IgD-negative memory B cell (primary cell): ENCODE measurements at regions not wholly inside any gene's neighbourhood (a gene's known extent, or its start where the extent isn't known, plus 50 kb on each side); places are given as distances from the start of the nearest gene placed in this dataset.
"Not testable (repeated sequence)": the region's sequence is repeated elsewhere in the genome, so short reads cannot be mapped to it uniquely, and the experiment has no call there.

Source experiments
- H3K27ac Mint-ChIP-seq, 3 donors: one replicate each; pipeline ENCODE4 v1.8.0; 2020 to 2022; ENCODE audit warnings: mild to moderate bottlenecking in 3 of 3, mixed read lengths in 3 of 3, moderate library complexity in 1 of 3
- H3K27me3 Mint-ChIP-seq: one replicate; pipeline ENCODE4 v1.8.0; 2021; ENCODE audit warnings: mixed read lengths
- H3K36me3 Mint-ChIP-seq: one replicate; pipeline ENCODE4 v1.8.0; 2020; ENCODE audit warnings: mild to moderate bottlenecking, mixed read lengths
- H3K4me1 Mint-ChIP-seq, 3 donors: one replicate each; pipeline ENCODE4 v1.8.0; 2020 to 2022; ENCODE audit warnings: mixed read lengths in 3 of 3, mild to moderate bottlenecking in 1 of 3
- H3K4me3 Mint-ChIP-seq, 4 donors: one replicate each; pipeline ENCODE4 v1.8.0; 2020 to 2022; ENCODE audit warnings: mild to moderate bottlenecking in 4 of 4, mixed read lengths in 4 of 4, moderate library complexity in 3 of 4
- H3K9me3 Mint-ChIP-seq, 3 donors: one replicate each; pipeline ENCODE4 v1.8.0; 2020 to 2021; ENCODE audit warnings: mixed read lengths in 3 of 3, mild to moderate bottlenecking in 1 of 3

DNA sequence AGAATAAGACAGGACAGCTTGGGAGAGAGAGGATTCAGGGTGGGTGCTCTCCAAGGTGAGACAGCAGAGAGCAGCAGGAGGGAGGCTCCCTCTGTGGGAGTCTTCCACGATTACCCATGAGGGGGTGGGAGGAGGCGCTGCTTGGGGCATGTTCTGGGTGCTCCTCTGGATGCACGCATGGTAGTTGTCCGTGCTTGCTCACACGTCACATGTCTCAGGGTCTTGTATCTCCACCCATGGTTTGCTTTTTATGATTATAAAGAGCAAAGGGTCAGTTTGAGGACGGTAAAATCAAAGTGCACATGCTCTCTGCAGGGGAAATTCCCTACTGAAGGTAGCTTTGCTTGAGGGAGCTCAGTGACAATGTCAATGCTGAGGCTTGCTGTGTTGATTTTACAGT lies 338.4 kb downstream of the THBS2 start:
- no peaks in the 10 kb centered on the region for H3K9me3 Mint-ChIP-seq
- H3K27ac Mint-ChIP-seq: no peak overlapping the region
- no peaks in the 10 kb centered on the region for H3K27me3 Mint-ChIP-seq
- no peaks in the 10 kb centered on the region for H3K4me1 Mint-ChIP-seq
- peaks cover 3% of the 10 kb centered on the region for H3K36me3 Mint-ChIP-seq
- no peak overlapping the region for H3K4me3 Mint-ChIP-seq

DNA sequence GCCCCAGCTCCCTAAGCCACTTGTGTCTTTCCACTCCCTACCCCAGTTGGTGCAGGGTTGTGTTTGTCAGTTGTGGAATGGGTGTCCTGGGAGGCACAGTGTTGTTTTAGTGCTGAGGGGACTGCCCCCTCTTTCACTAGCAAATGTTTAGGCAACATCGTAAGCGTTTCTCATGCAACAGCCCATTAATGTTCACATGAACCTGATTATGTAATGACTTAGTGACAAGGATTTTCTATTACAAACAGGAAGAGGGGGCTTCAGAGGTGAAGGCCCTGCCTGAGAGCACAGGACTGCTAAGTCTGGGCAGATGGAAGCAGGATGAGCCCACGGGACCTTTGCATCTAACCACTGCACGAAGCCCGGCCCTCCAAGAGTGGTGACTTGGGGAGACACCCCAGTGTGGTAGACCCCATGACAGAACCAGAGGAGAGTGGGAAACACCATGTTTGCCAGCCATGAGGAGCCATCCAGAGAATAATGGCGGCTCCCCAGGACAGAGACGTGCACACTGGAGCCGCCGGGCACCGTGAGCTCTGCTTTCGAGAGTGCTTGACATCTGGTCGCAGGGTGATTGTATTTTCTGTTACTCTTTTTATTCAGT lies 339.7 kb downstream of the THBS2 start:
- no peaks in the 10 kb centered on the region for H3K4me1 Mint-ChIP-seq
- H3K9me3 Mint-ChIP-seq: peaks cover 0 to 2% (median 0%) of the 10 kb centered on the region in 3 donors
- peak overlapping the region in 1 of 3 donors; percentile 48 for H3K27ac Mint-ChIP-seq
- H3K36me3 Mint-ChIP-seq: peaks cover 5% of the 10 kb centered on the region
- no peak overlapping the region for H3K4me3 Mint-ChIP-seq
- no peaks in the 10 kb centered on the region for H3K27me3 Mint-ChIP-seq

DNA sequence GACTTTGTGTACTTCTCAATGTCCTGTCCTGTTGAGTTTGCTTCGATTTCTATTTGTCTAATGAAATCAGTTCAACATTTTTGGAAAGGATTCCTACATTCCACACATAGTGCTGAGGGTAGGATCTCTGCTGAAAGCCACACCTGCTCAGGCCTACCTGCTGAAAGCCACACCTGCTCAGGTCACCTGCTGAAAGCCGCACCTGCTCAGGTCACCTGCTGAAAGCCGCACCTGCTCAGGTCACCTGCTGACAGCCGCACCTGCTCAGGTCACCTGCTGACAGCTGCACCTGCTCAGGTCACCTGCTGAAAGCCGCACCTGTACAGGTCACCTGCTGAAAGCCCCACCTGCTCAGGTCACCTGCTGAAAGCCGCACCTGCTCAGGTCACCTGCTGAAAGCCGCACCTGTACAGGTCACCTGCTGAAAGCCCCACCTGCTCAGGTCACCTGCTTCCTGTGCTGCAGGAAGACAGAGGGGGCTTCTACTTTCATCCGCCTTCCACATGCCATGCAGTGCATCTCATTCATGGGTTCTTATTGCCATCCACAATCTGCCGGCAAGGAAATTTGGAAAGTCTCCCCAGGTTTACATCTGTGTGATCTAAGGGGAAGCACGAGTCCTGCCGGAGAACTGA lies 340.3 kb downstream of the THBS2 start:
- H3K4me3 Mint-ChIP-seq, H3K9me3 Mint-ChIP-seq, H3K27me3 Mint-ChIP-seq, H3K27ac Mint-ChIP-seq, H3K36me3 Mint-ChIP-seq, H3K4me1 Mint-ChIP-seq: not testable (repeated sequence)

DNA sequence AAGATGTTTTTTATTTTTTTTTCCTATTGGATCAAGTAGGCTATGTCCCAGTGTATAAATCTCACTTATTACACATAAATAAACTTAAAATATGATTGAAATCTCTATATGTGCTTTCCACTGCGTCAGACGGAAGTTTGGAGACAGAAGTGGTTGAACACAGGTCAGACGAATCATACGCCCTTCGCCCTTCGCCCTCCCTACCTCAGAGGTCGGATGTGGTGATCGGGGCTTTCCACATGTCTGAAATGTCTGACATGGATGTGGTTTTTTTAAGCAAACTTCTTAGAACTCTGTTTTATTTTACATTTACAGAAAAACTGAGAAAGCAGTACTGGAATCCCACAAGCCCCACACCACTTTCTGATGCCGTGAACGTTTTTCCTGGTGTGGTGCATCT lies 344.4 kb downstream of the THBS2 start:
- Mint-ChIP-seq H3K4me1 (no peaks in the 10 kb centered on the region), H3K27ac (no peak overlapping the region), H3K27me3 (no peaks in the 10 kb centered on the region), H3K4me3 (no peak overlapping the region), H3K9me3 (peaks cover 2 to 4% (median 3%) of the 10 kb centered on the region in 3 donors), H3K36me3 (peaks cover 2% of the 10 kb centered on the region)

DNA sequence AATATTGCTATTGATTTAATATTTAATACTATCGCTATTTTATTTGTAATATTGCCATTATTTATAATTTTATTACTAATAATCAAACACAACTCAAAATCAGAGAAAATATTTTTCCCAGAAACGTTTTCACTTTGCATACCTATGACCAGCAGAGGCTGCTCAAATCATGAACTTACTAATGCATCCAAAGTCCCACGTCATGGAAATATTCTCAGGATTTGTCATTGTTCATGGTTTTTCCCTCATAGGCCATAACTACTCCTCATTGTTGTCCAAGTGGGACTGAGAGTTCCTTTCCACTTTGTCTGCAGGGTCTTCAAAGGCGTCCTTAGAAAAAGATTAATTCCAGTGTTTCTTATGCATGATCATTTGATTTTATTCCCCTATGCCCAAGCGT lies 344.8 kb downstream of the THBS2 start:
- Mint-ChIP-seq H3K27me3 (no peaks in the 10 kb centered on the region), H3K4me3 (no peak overlapping the region), H3K9me3 (peaks cover 2 to 4% (median 3%) of the 10 kb centered on the region in 3 donors), H3K27ac (no peak overlapping the region), H3K4me1 (no peaks in the 10 kb centered on the region), H3K36me3 (peaks cover 2% of the 10 kb centered on the region)

DNA sequence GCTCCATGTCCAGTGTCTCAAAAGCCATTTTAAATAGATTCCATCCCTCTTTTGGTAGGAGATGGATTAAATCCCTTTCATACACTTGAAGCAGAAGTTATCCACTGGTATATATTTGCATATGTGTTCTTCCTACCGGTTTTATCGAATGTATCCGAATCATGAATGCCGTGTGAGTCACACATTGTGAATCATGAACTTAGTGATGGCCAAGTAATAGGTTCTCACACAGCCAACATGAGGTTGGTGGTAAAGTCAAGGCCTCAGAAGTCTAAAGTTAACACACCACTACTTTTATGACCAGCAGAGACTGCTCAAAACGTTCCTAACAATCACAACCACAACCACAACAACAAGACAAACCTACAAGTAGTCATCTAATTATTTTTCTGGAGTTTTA lies 345.5 kb downstream of the THBS2 start:
- Mint-ChIP-seq H3K9me3 (peaks cover 2 to 4% (median 3%) of the 10 kb centered on the region in 3 donors), H3K4me3 (no peak overlapping the region), H3K27ac (no peak overlapping the region), H3K36me3 (peaks cover 2% of the 10 kb centered on the region), H3K27me3 (no peaks in the 10 kb centered on the region), H3K4me1 (no peaks in the 10 kb centered on the region)

DNA sequence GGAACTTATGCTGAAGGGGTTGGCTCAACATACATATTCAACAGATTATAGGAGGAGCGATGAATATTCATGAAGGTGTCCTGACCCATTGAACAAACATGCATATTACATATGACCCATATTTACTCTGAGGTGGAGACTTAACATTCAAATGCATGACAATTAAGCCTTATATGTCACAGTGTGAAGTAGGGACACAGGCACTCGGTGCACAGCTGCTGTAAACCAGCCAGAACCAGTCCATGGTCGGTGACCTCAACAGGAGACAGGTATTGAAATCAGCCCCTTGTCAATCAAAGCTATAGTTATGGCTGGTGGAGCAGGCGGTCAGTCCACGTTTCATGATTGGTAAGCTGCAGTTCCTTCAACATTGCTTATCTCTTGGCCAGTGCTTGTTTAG lies 347.3 kb downstream of the THBS2 start:
- peaks cover 2% of the 10 kb centered on the region for H3K36me3 Mint-ChIP-seq
- H3K9me3 Mint-ChIP-seq: peaks cover 2 to 4% (median 3%) of the 10 kb centered on the region in 3 donors
- no peak overlapping the region for H3K4me3 Mint-ChIP-seq
- H3K4me1 Mint-ChIP-seq: no peaks in the 10 kb centered on the region
- H3K27ac Mint-ChIP-seq: peak overlapping the region in 1 of 3 donors; percentile 3
- no peaks in the 10 kb centered on the region for H3K27me3 Mint-ChIP-seq

DNA sequence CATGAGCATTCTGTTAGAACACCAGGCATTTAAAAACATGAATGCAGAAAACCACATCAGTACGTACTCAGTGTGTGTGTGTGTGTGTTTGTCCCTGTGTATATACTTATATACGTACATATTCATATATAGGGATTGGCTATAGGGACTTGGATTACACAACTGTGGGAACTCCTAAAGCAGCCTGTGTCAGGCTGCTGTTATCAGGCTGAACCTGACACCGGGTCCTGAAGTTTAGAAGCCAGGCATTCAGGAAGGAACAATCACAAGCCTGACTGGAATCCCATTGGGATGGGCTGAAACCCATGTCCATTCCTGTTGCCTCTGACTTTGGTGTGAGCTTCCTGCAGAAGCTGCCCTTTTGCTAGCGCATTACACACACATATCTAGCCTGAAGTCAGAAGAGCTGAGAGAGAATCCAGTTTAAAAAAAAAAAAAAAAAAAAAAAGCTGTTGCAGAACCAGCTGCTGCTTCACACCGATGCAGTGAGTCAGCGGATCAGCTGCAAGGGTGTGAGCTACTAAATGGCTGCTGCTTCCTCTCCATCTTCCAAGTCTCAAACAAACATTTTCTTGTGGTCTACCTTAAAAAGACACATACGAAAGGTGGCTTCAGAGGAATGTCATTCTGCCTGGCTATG lies 348.1 kb downstream of the THBS2 start:
- no peak overlapping the region for H3K4me3 Mint-ChIP-seq
- peak overlapping the region in 1 of 3 donors; percentile 3 for H3K27ac Mint-ChIP-seq
- no peaks in the 10 kb centered on the region for H3K27me3 Mint-ChIP-seq
- no peaks in the 10 kb centered on the region for H3K4me1 Mint-ChIP-seq
- peaks cover 2 to 4% (median 3%) of the 10 kb centered on the region in 3 donors for H3K9me3 Mint-ChIP-seq
- peaks cover 2% of the 10 kb centered on the region for H3K36me3 Mint-ChIP-seq

DNA sequence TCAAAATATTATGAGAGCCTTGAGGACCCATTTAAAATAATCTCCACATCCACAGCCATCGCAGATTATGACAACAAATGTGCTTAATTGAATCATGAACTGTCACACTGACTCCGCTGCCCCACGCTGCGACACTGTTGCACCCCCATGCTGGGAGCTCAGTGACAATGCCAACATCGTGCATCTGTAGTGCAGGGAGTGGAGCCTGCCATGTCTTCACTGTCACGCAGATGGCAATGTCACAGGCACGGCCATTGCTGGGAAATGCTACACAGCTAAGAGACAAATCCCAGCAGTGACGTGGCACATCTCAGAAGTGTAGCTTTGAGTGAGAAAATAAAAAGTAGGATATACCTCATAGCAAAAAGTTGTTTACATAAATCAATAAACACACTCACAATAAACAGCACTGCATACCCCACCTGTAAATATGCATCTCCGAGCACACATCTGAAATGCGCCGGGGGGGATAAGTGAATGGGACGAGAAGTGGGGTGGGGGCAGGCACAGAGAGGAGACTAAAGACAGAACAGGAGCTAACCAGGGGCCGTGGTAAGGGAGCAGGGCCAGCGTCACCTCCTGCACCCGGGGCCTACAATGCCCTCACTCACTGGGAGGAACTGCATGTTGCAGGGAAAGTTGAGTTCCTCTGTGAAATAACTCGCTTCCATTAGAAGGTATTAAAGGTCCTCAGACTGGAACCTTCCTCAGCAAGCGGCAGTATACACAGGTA lies 349.9 kb downstream of the THBS2 start:
- no peak overlapping the region for H3K4me3 Mint-ChIP-seq
- H3K27me3 Mint-ChIP-seq: peaks cover 5% of the 10 kb centered on the region
- peaks cover 0 to 4% (median 3%) of the 10 kb centered on the region in 3 donors for H3K9me3 Mint-ChIP-seq
- H3K27ac Mint-ChIP-seq: no peak overlapping the region
- H3K36me3 Mint-ChIP-seq: no peaks in the 10 kb centered on the region
- no peaks in the 10 kb centered on the region for H3K4me1 Mint-ChIP-seq

DNA sequence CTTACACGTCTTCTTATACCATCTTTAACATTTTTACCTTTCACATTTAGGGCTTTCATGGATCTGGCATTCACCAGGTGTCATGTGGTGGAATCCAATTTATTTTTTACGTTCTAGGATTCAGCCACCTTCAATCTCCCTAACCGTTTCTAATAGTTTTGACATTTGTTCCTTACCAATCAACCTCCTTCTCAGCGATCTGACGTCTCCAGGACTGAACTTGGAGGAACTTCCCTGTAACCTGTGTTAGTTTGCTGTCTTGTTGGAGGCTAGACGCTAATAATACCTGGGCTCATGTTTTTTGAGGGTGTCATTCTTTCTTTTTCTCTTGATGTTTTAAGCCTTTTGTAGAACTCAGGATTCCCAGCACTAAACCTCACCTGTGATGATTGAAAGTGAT lies 351.6 kb downstream of the THBS2 start:
- Mint-ChIP-seq H3K27me3 (peaks cover 5% of the 10 kb centered on the region), H3K9me3 (peaks cover 0 to 3% (median under 1%) of the 10 kb centered on the region in 3 donors), H3K4me3 (no peak overlapping the region), H3K4me1 (peaks cover 0 to 5% (median 0%) of the 10 kb centered on the region in 3 donors), H3K27ac (no peak overlapping the region), H3K36me3 (no peaks in the 10 kb centered on the region)

DNA sequence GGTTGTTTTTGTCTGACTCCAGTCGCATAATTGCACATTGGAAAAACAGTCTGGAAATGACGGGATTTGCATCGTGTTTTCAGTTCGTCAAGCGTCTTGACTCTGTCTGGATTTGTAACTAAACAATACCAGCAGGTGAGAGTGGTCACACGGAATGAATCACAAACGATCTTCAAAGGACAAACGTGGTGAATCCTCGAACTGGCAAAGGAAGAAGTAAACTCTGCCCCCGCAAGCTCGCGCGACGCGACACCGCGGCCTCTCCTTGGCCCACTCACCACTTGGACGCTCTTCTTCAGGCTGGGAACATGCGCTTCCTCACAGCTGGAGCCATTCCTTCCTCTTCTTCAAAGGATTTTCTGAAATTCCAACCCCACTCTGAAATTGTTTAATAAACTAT lies 352.6 kb downstream of the THBS2 start:
- H3K36me3 Mint-ChIP-seq: no peaks in the 10 kb centered on the region
- peaks cover 0 to 5% (median 0%) of the 10 kb centered on the region in 3 donors for H3K9me3 Mint-ChIP-seq
- peaks cover 5% of the 10 kb centered on the region for H3K27me3 Mint-ChIP-seq
- no peak overlapping the region for H3K4me3 Mint-ChIP-seq
- H3K4me1 Mint-ChIP-seq: peaks cover 0 to 5% (median 0%) of the 10 kb centered on the region in 3 donors
- H3K27ac Mint-ChIP-seq: no peak overlapping the region

DNA sequence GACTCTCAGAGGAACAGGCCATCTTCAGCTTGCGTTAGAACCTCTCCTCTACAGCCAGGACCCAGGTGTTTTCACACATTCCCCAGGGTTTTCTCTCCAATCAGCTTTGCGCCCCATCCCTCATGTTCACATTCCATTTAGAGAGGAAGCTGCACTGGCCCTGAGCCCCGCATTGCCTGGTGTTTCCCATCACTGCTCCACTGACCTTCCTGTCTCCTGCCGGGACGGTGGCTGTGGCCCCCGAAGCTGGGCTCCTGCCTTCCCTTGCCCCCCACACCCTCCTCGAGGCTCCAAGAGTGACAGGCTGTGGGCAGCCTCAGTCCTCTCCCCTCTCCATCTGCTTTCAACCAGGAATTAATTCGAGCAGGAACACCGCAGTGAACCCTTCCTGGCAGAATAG lies 357.3 kb downstream of the THBS2 start:
- Mint-ChIP-seq H3K27ac (no peak overlapping the region), H3K36me3 (no peaks in the 10 kb centered on the region), H3K9me3 (peaks cover 0 to 5% (median 0%) of the 10 kb centered on the region in 3 donors), H3K27me3 (peaks cover 9% of the 10 kb centered on the region), H3K4me1 (peaks cover 0 to 6% (median 5%) of the 10 kb centered on the region in 3 donors), H3K4me3 (no peak overlapping the region)

DNA sequence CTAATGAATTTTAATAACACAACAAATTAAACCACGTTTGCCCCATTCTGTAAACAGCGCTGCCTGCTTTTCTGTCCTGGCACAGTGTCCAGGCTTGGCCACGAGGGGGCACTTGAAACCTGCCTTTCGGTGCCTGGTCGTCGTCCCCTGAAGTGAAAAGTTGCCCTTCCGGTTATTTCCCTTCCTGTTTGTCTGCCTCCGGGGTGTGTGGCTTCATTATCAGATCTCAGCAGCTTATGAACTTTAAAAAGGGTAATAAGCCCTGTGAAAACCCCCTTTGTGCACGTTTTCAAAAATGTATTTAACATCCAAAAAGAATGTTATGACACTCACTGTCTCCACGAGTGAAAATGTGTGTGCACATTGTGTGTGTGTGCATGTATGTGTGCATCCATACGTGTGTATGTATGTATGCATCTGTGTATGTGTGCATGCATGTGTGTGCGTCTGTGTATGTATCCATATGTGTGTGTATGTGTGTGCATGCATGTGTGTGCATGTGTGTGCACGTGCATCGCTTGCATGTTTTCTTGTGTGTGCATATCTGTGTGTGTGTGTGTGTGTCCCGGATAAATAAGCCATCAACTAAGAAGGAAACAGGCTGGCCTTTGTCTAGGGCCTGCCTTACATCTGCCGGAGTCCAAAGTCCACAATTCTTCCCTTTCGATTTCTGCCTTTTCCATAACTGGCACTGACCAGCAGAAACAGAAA lies 358.4 kb downstream of the THBS2 start:
- no peak overlapping the region for H3K27ac Mint-ChIP-seq
- peaks cover 0 to 6% (median 5%) of the 10 kb centered on the region in 3 donors for H3K4me1 Mint-ChIP-seq
- peaks cover 0 to 5% (median 0%) of the 10 kb centered on the region in 3 donors for H3K9me3 Mint-ChIP-seq
- H3K4me3 Mint-ChIP-seq: peak overlapping the region in 3 of 4 donors; percentile 41 to 67 (median 51)
- no peaks in the 10 kb centered on the region for H3K36me3 Mint-ChIP-seq
- peaks cover 9% of the 10 kb centered on the region for H3K27me3 Mint-ChIP-seq

DNA sequence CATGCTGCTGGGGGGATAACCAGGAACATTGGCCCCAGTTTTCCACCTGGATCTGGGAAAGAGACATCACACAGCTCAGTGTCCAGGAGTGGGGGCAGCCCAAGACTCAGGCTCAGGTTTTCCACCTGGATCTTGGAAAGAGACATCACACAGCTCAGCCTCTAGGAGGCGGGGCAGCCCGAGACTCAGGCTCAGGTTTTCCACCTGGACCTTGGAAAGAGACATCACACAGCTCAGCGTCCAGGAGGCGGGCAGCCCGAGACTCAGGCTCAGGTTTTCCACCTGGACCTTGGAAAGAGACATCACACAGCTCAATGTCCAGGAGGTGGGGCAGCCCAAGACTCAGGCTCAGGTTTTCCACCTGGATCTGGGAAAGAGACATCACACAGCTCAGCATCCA lies 361.6 kb downstream of the THBS2 start:
- H3K27ac Mint-ChIP-seq: no peak overlapping the region
- H3K27me3 Mint-ChIP-seq: peaks cover 4% of the 10 kb centered on the region
- H3K36me3 Mint-ChIP-seq: peaks cover 2% of the 10 kb centered on the region
- peaks cover 0 to 6% (median 0%) of the 10 kb centered on the region in 3 donors for H3K4me1 Mint-ChIP-seq
- no peak overlapping the region for H3K4me3 Mint-ChIP-seq
- H3K9me3 Mint-ChIP-seq: peaks cover 0 to 2% (median 0%) of the 10 kb centered on the region in 3 donors

DNA sequence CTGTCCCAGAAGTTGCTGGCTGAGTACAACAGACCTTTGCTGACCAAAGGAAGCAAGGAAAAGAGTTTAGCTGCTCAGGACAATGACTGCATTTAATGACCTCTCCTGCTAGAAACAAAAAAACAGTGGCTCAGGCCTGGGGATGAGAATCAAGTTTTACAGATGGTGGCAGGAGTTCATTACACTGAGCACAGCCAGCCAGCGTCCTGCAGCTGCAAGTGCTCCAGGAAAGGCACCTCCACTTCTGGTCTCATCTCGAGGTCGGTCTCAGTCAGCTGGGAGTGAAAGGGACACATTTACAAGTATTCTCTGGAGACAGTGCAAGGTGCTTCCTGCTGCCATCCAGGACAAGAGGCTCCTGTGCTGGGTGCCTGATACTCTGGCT lies 362.7 kb downstream of the THBS2 start:
- H3K9me3 Mint-ChIP-seq: no peaks in the 10 kb centered on the region
- H3K27me3 Mint-ChIP-seq: peaks cover 4% of the 10 kb centered on the region
- peaks cover 2% of the 10 kb centered on the region for H3K36me3 Mint-ChIP-seq
- no peak overlapping the region for H3K27ac Mint-ChIP-seq
- H3K4me1 Mint-ChIP-seq: peaks cover 0 to 6% (median 0%) of the 10 kb centered on the region in 3 donors
- H3K4me3 Mint-ChIP-seq: no peak overlapping the region
